ENCODE measurements at regions not wholly inside any gene's neighbourhood (a gene's known extent, or its start where the extent isn't known, plus 50 kb on each side); places are given as distances from the start of the nearest gene placed in this dataset.
A peak's percentile ranks its signal among the peaks of the same experiment; 100 is the strongest.
"Not testable (repeated sequence)": the region's sequence is repeated elsewhere in the genome, so short reads cannot be mapped to it uniquely, and the experiment has no call there.

DNA sequence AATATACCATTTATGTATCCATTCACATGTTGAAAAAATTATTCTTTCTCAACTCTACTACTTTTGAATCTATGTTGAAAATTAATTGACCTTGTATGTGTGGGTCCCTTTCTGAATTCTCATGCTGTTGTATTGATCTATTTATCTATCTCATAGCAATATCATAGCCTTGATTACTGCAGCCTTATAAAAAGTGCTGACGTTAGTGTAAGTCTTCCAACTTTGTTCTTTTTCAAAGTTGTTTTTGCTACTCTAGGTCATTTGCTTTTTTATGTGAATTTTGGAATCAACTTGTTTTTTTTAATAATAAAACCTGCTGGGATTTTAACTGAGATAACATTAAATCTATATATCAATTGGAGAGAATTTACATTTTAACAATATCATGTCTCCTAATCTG, 52.2 kb upstream of the PAX3 start:
- in situ Hi-C loops (cut with HindIII; ENCODE audit: low pct_unique_long_range_greater_than_20kb, low sequenced_read_pairs): no loop called here
- no peak for DNase-seq (ENCODE audit: low read depth, low spot score)

DNA sequence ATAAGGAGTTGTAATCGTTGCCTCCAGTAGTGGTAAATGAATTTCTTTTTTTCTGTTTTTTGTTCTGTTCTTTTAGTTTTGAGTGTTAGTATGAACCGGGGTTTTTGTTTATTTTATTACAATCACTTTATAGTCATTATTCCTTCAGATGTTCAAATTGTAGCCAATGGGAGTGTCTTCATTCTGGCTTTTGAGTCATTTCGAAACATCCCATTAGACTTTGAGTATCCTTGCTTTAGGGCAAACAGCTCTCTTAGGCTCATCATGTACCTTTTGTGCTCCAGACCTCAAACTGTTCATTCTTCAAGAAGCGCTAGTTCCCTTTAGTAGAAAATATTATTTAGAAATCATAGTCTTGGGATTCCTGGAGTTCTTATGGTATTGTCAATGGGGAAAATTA, 54.2 kb upstream of the PAX3 start:
- peak; percentile 9 for DNase-seq (ENCODE audit: low read depth, low spot score)
- in situ Hi-C loops (cut with HindIII; ENCODE audit: low pct_unique_long_range_greater_than_20kb, low sequenced_read_pairs): no loop called here

DNA sequence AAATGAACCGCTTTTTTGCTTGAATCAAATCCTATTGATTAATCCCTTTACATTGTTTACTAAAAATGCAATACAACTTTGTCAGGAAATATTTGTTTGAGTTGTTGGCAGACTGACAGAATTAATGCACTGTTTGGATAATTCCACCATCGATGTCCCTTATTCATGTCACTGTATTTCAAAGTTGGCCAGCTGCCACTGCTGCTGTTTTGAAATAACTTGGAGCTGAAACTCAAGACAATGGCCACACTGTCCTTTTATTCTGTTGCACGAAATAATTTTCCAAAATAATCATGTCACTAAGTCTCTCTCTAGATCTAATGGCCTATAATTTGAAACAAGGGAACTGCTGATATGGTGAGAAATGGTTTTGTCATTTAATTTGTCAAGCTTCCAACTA, 55.2 kb upstream of the PAX3 start:
- peak; percentile 6 for DNase-seq (ENCODE audit: low read depth, low spot score)
- in situ Hi-C loops (cut with HindIII; ENCODE audit: low pct_unique_long_range_greater_than_20kb, low sequenced_read_pairs): no loop called here

DNA sequence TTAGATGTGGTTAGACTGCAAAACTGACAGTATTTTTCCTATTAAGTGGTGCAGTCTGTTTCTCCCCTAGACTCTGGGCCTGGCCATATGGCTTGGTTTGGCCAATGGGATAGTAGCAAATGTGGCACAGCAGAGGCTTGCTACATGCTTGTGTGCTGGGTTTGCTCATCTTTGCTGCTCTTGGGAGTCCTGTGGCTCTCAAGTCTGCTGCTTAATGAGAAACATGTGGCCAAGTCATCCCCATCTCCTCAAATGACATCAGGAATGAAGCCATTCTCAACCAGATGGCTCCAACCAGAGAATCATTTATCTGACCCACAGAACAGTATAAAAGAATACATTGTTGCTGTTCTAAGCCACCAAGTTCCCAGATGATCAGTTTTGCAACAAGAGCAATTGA, 57.1 kb upstream of the PAX3 start:
- in situ Hi-C loops (cut with HindIII; ENCODE audit: low pct_unique_long_range_greater_than_20kb, low sequenced_read_pairs): no loop called here
- DNase-seq (ENCODE audit: low read depth, low spot score): peak; percentile 69

DNA sequence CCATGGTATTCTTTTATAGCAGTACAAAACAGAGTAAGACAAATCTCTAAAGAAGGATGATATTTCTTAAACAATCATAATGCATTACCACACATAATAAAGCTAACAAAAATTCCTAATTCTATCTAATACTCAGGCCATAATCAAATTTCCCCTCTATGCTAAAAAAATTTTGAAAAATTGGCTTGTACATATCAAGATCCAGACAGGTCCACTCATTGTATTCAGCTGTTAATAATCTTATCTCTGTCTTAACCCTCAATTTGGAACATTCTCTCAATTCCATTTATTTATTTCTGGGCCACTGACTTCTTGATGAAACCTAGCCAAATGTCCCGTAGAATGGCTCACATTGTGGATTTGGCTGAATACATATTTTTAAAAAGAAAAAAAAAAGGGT, 59.1 kb upstream of the PAX3 start:
- no peak for DNase-seq (ENCODE audit: low read depth, low spot score)
- in situ Hi-C loops (cut with HindIII; ENCODE audit: low pct_unique_long_range_greater_than_20kb, low sequenced_read_pairs): no loop called here

DNA sequence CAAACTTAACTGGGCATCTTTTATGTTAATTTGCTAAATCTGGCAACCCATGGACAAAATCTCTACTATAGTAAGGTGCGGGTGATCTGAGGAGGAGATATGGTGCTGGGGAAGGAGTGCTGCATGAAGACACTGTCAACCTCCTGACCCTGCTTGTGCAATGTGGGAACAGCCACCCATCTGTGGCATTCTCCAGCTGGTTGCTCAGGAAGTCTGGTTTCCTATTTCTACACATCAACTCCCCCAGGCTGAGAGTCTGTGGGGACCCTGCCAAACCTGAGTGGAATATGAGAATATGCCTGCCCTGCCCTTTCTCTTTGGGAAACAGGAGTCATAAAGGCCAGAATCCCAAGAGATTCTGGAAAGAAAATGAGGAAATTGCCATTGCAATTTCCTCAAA, 60.1 kb upstream of the PAX3 start:
- in situ Hi-C loops (cut with HindIII; ENCODE audit: low pct_unique_long_range_greater_than_20kb, low sequenced_read_pairs): no loop called here
- DNase-seq (ENCODE audit: low read depth, low spot score): no peak

DNA sequence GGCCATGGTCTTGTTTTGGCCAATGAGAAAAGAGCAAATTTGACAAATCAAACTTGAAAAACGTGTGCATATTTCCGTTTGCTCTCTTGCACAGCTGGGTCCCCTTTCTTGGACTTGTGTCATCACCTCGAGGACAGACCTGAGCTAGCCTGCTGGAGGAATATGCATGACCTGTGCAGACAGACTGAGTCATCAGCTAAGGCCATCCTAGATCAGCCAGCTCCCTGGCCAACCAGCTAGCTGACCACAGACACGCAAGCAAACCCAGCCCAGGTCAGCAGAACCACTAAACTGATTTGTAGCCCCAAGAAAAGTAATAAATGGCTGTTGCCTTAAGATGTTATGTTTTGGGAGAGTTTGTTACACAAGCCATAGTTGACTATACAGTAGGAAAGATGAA, 61.3 kb upstream of the PAX3 start:
- in situ Hi-C loops (cut with HindIII; ENCODE audit: low pct_unique_long_range_greater_than_20kb, low sequenced_read_pairs): no loop called here
- DNase-seq (ENCODE audit: low read depth, low spot score): no peak

DNA sequence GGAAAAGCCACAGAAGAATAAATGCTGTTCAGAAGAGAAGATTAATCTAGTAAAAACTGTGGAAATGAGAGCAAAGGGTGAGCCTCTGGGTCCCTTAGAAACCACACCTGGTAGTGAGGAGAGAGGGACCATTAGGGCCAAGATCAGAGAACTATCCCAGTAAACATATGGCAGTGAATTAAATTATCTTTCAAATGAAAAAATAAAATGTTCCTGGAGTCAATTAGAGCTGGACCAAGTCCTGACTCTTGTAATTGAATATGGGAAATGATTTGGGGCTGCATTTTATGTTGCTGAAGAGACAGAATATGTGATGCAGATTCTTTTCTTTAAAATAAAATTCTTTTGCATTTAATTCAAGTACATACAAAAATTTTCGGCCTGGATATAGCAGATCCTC, 62.2 kb upstream of the PAX3 start:
- in situ Hi-C loops (cut with HindIII; ENCODE audit: low pct_unique_long_range_greater_than_20kb, low sequenced_read_pairs): no loop called here

DNA sequence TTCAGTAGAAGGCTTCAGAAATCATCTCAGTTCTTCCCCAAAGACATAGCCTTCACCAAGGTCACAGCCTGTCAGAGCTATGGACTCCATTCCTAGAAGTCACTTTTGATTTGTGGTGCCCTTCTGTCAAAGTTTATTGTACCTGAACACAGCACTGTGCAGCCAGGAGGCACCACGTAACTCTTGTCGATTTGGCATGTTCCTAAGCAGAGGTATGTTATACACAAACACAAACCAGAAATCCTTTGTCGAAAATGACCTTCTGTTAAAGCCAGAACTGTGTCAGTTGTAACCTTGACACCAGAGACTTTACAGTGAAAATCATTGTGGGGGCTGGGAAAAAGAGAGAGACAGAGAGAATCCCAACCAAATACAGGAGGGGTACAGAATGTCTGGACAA, 62.6 kb upstream of the SGPP2 start:
- in situ Hi-C loops (cut with HindIII; ENCODE audit: low pct_unique_long_range_greater_than_20kb, low sequenced_read_pairs): no loop called here
- no peak for DNase-seq (ENCODE audit: low read depth, low spot score)

More for the DNA sequence above, 62.2 kb upstream of the PAX3 start:
- DNase-seq (ENCODE audit: low read depth, low spot score): no peak

DNA sequence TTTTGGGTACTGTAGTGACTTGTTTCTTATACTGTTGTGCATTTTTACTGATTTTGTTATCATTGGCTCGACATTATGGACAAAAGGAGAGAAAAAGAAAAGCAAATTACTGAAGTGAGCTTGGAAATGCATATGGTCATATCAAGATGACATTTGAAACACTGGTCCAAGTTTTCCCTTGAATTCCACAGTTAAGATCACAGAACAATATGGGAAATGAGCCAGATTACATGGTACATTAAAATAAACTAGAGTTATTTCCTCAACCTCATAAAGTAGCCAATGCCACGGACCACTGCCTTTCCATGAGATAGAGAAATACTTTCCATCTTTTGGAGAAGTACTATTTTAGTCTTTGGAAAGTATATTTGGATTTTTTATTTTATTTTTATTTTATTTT, 62.0 kb upstream of the SGPP2 start:
- in situ Hi-C loops (cut with HindIII; ENCODE audit: low pct_unique_long_range_greater_than_20kb, low sequenced_read_pairs): no loop called here
- DNase-seq (ENCODE audit: low read depth, low spot score): no peak

DNA sequence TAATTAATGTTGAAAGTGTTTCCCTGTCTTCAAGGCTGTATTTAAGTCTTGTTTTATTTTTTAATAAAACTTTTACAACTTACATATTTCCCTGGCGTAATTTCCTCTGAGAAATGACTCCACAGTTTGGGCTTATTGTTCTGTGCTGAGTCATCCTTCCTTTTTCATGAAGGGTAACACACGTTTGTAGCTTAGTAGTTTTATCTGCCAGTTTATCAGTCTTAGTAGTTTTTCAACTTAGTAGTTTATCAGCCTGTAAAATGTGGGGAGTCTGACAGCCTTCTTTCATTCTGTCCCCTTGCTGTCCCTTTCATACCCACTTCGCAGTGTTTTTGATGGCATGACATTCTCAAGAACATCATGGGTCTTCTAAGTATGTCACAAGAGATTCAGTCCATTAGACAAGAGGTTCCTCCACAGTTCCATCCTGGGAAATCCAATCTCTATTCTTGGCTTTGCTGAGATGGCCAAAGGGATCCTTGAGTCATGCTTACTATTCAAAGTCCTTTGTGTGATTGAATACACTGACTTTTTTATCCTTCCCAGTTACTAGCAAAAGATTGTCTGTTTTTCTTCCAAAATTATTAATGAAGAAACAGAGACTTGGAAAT, 60.0 kb upstream of the SGPP2 start:
- DNase-seq (ENCODE audit: low read depth, low spot score): no peak
- in situ Hi-C loops (cut with HindIII; ENCODE audit: low pct_unique_long_range_greater_than_20kb, low sequenced_read_pairs): no loop called here

DNA sequence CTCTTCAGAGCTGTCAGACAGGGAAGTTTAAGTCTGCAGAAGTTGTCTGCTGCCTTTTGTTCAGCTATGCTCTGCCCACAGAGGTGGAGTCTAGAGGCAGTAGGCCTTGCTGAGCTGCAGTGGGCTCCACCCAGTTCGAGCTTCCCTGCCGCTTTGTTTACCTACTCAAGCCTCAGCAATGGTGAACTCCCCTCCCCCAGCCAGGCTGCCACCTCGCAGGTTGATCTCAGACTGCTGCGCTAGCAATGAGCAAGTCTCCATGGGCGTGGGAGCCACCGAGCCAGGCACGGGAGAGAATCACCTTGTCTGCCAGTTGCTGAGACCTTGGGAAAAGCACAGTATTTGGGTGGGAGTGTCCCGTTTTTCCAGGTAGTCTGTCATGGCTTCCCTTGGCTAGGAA, 56.1 kb upstream of the SGPP2 start:
- in situ Hi-C loops (cut with HindIII; ENCODE audit: low pct_unique_long_range_greater_than_20kb, low sequenced_read_pairs); DNase-seq (ENCODE audit: low read depth, low spot score): not testable (repeated sequence)

DNA sequence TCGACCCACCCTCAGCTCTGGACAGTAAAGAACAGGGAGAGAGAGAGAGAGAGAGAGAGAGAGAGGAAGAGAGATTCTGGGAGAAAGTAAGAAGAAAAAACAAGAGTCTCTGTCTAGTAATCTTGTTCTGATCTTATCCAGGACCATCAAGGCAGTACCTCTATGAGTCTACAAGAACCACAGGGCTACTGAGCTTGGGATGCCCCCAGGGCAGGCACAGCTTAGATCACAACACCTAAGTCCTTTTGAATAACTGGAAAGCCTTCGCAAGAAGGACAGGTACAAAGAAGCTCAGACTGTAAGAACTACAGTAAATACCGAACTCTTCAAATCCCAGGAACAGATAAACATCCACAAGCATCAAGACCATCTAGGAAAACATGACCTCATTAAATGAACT, 51.4 kb upstream of the SGPP2 start:
- in situ Hi-C loops (cut with HindIII; ENCODE audit: low pct_unique_long_range_greater_than_20kb, low sequenced_read_pairs): no loop called here
- DNase-seq (ENCODE audit: low read depth, low spot score): no peak

Measured in SK-MEL-5 (cell line).